Parathyroid adenoma (tissue), 2 donors: ENCODE measurements at regions not wholly inside any gene's neighbourhood (a gene's known extent, or its start where the extent isn't known, plus 50 kb on each side); places are given as distances from the start of the nearest gene placed in this dataset.

Experiments
- H2AFZ ChIP-seq: fragments of 300-600 bp; sonication (generic); one replicate; pipeline ENCODE4 v1.7.0; 2017; ENCODE audit warnings: antibody characterized with exemption, mild to moderate bottlenecking
- H3K27ac ChIP-seq: fragments of 300-600 bp; sonication (generic); one replicate; pipeline ENCODE4 v1.7.0; 2017
- H3K27me3 ChIP-seq: fragments of 300-600 bp; sonication (generic); one replicate; pipeline ENCODE4 v1.7.0; 2017; ENCODE audit warnings: low read length; ENCODE audit not compliant: control insufficient read depth, insufficient read depth
- H3K36me3 ChIP-seq: fragments of 300-600 bp; sonication (generic); one replicate; pipeline ENCODE4 v1.7.0; 2017; ENCODE audit warnings: low read length; ENCODE audit not compliant: control insufficient read depth, insufficient read depth
- H3K4me1 ChIP-seq: fragments of 300-600 bp; sonication (generic); one replicate; pipeline ENCODE4 v1.7.0; 2017; ENCODE audit warnings: control low read depth
- H3K4me2 ChIP-seq: fragments of 300-600 bp; sonication (generic); one replicate; pipeline ENCODE4 v1.7.0; 2017; ENCODE audit warnings: low read length
- H3K4me3 ChIP-seq: fragments of 300-600 bp; sonication (generic); one replicate; pipeline ENCODE4 v1.7.0; 2017; ENCODE audit warnings: low read depth, low read length
- H3K79me2 ChIP-seq: fragments of 300-600 bp; sonication (generic); one replicate; pipeline ENCODE4 v1.7.0; 2017; ENCODE audit warnings: control low read depth
- H3K9ac ChIP-seq: fragments of 300-600 bp; sonication (generic); one replicate; pipeline ENCODE4 v1.7.0; 2017; ENCODE audit warnings: mild to moderate bottlenecking
- H3K9me3 ChIP-seq: fragments of 300-600 bp; sonication (generic); one replicate; pipeline ENCODE4 v1.7.0; 2017; ENCODE audit warnings: low read length; ENCODE audit not compliant: control insufficient read depth
- TF ChIP-seq, protein P1 (sequence below): fragments of 300-600 bp; sonication (generic); IDR thresholded peaks from one replicate; pipeline ENCODE4 v1.7.0; 2017; ENCODE audit warnings: antibody characterized with exemption, mild to moderate bottlenecking
- donor health status: primary hyperparathyroidism.

DNA sequence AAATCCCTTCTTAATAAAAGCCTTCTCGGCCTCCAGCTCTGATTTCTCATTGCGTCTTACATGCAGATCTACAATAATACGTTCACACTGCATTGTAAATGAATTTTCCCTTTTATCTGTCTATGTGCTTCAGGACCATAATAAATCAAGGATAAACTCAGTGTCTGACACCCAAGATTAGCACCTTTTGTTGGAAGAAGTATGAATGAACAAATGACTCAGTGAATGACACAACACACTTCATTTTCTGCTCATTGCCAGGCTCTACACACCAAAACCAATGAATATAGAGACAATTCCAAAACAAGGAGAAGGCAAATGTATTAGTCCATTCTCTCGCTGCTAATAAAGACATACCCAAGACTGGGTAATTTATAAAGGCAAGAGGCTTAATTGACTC is 1224.4 kb downstream of the EFNB2 start:
- TF ChIP-seq, protein P1, sequence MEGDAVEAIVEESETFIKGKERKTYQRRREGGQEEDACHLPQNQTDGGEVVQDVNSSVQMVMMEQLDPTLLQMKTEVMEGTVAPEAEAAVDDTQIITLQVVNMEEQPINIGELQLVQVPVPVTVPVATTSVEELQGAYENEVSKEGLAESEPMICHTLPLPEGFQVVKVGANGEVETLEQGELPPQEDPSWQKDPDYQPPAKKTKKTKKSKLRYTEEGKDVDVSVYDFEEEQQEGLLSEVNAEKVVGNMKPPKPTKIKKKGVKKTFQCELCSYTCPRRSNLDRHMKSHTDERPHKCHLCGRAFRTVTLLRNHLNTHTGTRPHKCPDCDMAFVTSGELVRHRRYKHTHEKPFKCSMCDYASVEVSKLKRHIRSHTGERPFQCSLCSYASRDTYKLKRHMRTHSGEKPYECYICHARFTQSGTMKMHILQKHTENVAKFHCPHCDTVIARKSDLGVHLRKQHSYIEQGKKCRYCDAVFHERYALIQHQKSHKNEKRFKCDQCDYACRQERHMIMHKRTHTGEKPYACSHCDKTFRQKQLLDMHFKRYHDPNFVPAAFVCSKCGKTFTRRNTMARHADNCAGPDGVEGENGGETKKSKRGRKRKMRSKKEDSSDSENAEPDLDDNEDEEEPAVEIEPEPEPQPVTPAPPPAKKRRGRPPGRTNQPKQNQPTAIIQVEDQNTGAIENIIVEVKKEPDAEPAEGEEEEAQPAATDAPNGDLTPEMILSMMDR, result no peak

GRCh38 chr13:105307776-105308175 is 1227.7 kb downstream of the EFNB2 start:
- no peak overlapping the region for H3K9ac ChIP-seq
- no peaks in the 10 kb centered on the region for H3K79me2 ChIP-seq
- no peaks in the 10 kb centered on the region for H3K27me3 ChIP-seq
- no peaks in the 10 kb centered on the region for H3K9me3 ChIP-seq
- no peaks in the 10 kb centered on the region for H3K4me1 ChIP-seq
- no peak overlapping the region for H3K27ac ChIP-seq
- no peaks in the 10 kb centered on the region for H3K36me3 ChIP-seq
- H3K4me3 ChIP-seq, result no peak overlapping the region
- no peak overlapping the region for H2AFZ ChIP-seq
- no peak overlapping the region for H3K4me2 ChIP-seq
- TF ChIP-seq, protein P1, result no peak

More for the DNA sequence above, 1224.4 kb downstream of the EFNB2 start:
- Histone ChIP-seq H3K4me2 (no peak overlapping the region), H3K4me3 (no peak overlapping the region), H2AFZ (no peak overlapping the region), H3K4me1 (no peaks in the 10 kb centered on the region), H3K27me3 (no peaks in the 10 kb centered on the region), H3K79me2 (no peaks in the 10 kb centered on the region), H3K9ac (no peak overlapping the region), H3K9me3 (no peaks in the 10 kb centered on the region), H3K36me3 (no peaks in the 10 kb centered on the region), H3K27ac (no peak overlapping the region)

DNA sequence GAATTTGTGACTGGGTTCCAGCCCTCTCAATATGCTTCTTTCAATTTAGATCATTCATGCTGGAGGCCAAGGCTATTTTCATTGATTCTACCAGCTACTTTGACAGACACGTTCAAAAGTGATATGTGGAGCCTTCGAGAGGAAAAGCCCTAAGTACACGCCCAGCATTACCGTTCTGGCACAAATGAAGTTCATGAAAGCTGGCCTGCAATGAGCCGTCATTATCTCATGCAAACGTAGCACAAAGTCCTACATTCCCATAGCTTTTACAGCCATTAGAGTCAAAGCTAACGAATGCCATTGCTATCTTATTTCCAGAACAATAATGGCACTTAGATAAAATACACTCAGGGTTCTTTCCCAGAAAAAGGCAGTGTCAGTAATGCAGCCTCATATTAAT is 1237.6 kb downstream of the EFNB2 start:
- TF ChIP-seq, protein P1, result no peak
- Histone ChIP-seq H3K27ac (no peak overlapping the region), H3K27me3 (no peaks in the 10 kb centered on the region)

GRCh38 chr13:105291987-105292386 is 1243.5 kb downstream of the EFNB2 start:
- Histone ChIP-seq H3K4me2 (no peak overlapping the region), H3K36me3 (no peaks in the 10 kb centered on the region), H3K9me3 (no peaks in the 10 kb centered on the region), H3K9ac (no peak overlapping the region), H3K4me3 (no peak overlapping the region), H3K79me2 (no peaks in the 10 kb centered on the region), H2AFZ (no peak overlapping the region), H3K27me3 (no peaks in the 10 kb centered on the region), H3K4me1 (no peaks in the 10 kb centered on the region), H3K27ac (no peak overlapping the region)
- TF ChIP-seq, protein P1, result no peak

More for the DNA sequence above, 1237.6 kb downstream of the EFNB2 start:
- Histone ChIP-seq H3K79me2 (no peaks in the 10 kb centered on the region), H3K4me1 (no peaks in the 10 kb centered on the region), H3K9me3 (no peaks in the 10 kb centered on the region), H3K4me2 (no peak overlapping the region), H3K4me3 (no peak overlapping the region), H3K36me3 (no peaks in the 10 kb centered on the region), H3K9ac (no peak overlapping the region), H2AFZ (no peak overlapping the region)

GRCh38 chr13:105290596-105290995 is 1244.9 kb downstream of the EFNB2 start:
- Histone ChIP-seq H3K27me3 (no peaks in the 10 kb centered on the region), H3K9me3 (no peaks in the 10 kb centered on the region), H3K36me3 (no peaks in the 10 kb centered on the region), H3K79me2 (no peaks in the 10 kb centered on the region), H2AFZ (no peak overlapping the region), H3K4me2 (no peak overlapping the region), H3K27ac (no peak overlapping the region), H3K4me3 (no peak overlapping the region), H3K9ac (no peak overlapping the region), H3K4me1 (no peaks in the 10 kb centered on the region)
- TF ChIP-seq, protein P1, result no peak
